Breast epithelium (tissue), 4 donors: ENCODE measurements at regions not wholly inside any gene's neighbourhood (a gene's known extent, or its start where the extent isn't known, plus 50 kb on each side); places are given as distances from the start of the nearest gene placed in this dataset.

Experiments
- DNase-seq, 2 donors: peaks; one replicate each; pipeline ENCODE4 v3.0.0-alpha.2; 2019; ENCODE audit warnings: low spot score in 2 of 2
- H3K27ac ChIP-seq, 2 donors: fragments of 200-600 bp; sonication (generic) in 1 of 2; one replicate each; pipeline ENCODE4 v1.5.1; 2016 to 2019; ENCODE audit warnings: mild to moderate bottlenecking in 1 of 2
- H3K27me3 ChIP-seq, 2 donors: fragments of 200-600 bp; sonication (generic) in 1 of 2; one replicate each; pipeline versions ENCODE4 v1.5.1 to v1.6.0; 2017 to 2019; ENCODE audit warnings: control low read depth in 1 of 2, mild to moderate bottlenecking in 1 of 2
- H3K36me3 ChIP-seq: fragments of 200-600 bp; one replicate; pipeline ENCODE4 v1.5.1; 2019
- H3K4me1 ChIP-seq, 2 donors: fragments of 200-600 bp; sonication (generic); one replicate each; pipeline ENCODE4 v1.5.1; 2016 to 2019; ENCODE audit warnings: control low read depth in 1 of 2
- H3K4me3 ChIP-seq, 3 donors: fragments of 200-600 bp; sonication (generic); 1 replicate in 2 of 3; 2 replicates in 1 of 3; pipeline ENCODE4 v1.5.1; 2016 to 2019; ENCODE audit warnings: mild to moderate bottlenecking in 3 of 3, moderate library complexity in 2 of 3
- H3K9me3 ChIP-seq, 2 donors: fragments of 200-600 bp; sonication (generic) in 1 of 2; one replicate each; pipeline ENCODE4 v1.5.1; 2016 to 2019; ENCODE audit warnings: control low read depth in 1 of 2
- POLR2A ChIP-seq: fragments of 450-650 bp; IDR thresholded peaks from one replicate; pipeline ENCODE4 v1.6.1; 2016; ENCODE audit warnings: antibody characterized with exemption, mild to moderate bottlenecking, moderate library complexity
- POLR2AphosphoS5 ChIP-seq, 3 donors: sonication (generic); formaldehyde crosslinking; IDR thresholded peaks; one replicate each; pipeline ENCODE4 v1.6.1; 2017; ENCODE audit warnings: antibody characterized with exemption in 3 of 3
- intact Hi-C: fragments of 100-400 bp; cut with DNase I; formaldehyde crosslinking; loops from one replicate; pipeline ENCODE4 v1.15.1; 2023; ENCODE audit warnings: low total_unique reads
- TF ChIP-seq, protein P1 (sequence below), 3 donors: fragments of 450-650 bp; IDR thresholded peaks; one replicate each; pipeline ENCODE4 v1.5.1; 2016 to 2017; ENCODE audit warnings: antibody characterized with exemption in 3 of 3, mild to moderate bottlenecking in 3 of 3, moderate library complexity in 3 of 3

DNA sequence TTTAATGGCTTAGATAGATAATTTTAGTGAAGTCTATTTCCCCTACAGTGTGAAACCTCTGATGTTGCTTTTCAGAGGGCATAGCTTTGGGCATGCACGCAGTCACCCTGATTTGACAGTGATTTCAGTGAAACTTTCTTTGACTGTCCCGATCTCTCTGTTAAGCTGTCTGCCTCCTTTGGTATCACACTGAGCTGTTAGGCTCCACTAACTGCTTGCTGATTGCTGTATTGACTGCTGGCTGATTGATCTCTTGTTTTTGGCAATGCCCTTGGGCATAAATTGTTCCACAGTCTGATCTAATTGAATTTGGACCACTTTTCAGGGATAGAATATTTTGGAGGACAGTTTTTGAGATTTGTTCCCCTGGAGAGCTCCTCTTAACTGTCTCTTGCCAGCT, 68.5 kb upstream of the CCDC54 start:
- no peak for TF ChIP-seq POLR2A
- TF ChIP-seq, protein P1, sequence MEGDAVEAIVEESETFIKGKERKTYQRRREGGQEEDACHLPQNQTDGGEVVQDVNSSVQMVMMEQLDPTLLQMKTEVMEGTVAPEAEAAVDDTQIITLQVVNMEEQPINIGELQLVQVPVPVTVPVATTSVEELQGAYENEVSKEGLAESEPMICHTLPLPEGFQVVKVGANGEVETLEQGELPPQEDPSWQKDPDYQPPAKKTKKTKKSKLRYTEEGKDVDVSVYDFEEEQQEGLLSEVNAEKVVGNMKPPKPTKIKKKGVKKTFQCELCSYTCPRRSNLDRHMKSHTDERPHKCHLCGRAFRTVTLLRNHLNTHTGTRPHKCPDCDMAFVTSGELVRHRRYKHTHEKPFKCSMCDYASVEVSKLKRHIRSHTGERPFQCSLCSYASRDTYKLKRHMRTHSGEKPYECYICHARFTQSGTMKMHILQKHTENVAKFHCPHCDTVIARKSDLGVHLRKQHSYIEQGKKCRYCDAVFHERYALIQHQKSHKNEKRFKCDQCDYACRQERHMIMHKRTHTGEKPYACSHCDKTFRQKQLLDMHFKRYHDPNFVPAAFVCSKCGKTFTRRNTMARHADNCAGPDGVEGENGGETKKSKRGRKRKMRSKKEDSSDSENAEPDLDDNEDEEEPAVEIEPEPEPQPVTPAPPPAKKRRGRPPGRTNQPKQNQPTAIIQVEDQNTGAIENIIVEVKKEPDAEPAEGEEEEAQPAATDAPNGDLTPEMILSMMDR (IDR thresholded peaks at IDR 0.05): no peak
- no peak for TF ChIP-seq POLR2AphosphoS5 (IDR thresholded peaks at IDR 0.05)
- H3K4me3 ChIP-seq: no peak overlapping the region
- H3K36me3 ChIP-seq: no peaks in the 10 kb centered on the region
- H3K9me3 ChIP-seq: no peaks in the 10 kb centered on the region
- intact Hi-C loops: no loop called here
- H3K4me1 ChIP-seq: no peaks in the 10 kb centered on the region
- H3K27me3 ChIP-seq: no peaks in the 10 kb centered on the region
- DNase-seq: no peak
- H3K27ac ChIP-seq: no peak overlapping the region

DNA sequence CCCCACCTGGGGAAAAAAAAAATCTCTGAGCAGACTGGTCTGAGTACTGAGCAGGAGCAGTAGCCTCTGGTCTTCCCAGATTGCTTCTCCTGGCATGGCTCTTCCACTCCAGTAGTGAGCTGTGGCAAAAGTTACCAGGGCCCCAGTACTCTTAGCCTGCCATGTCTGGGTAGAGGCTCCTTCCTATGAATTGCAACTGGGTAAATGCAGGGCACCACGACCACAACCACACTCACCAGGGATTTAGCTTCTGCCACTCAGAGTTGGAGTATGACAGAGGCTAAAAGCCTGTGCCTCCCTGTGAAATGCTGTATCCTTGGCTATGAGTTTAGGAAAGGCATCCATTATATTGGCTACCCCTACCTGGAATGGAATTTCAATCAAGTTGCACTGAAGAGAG, 67.9 kb upstream of the CCDC54 start:
- no peak for DNase-seq
- intact Hi-C loops: no loop called here
- no peaks in the 10 kb centered on the region for H3K9me3 ChIP-seq
- no peak overlapping the region for H3K27ac ChIP-seq
- no peaks in the 10 kb centered on the region for H3K4me1 ChIP-seq
- no peaks in the 10 kb centered on the region for H3K36me3 ChIP-seq
- no peak overlapping the region for H3K4me3 ChIP-seq
- TF ChIP-seq, protein P1 (IDR thresholded peaks at IDR 0.05): no peak
- TF ChIP-seq POLR2AphosphoS5 (IDR thresholded peaks at IDR 0.05): no peak
- no peaks in the 10 kb centered on the region for H3K27me3 ChIP-seq

DNA sequence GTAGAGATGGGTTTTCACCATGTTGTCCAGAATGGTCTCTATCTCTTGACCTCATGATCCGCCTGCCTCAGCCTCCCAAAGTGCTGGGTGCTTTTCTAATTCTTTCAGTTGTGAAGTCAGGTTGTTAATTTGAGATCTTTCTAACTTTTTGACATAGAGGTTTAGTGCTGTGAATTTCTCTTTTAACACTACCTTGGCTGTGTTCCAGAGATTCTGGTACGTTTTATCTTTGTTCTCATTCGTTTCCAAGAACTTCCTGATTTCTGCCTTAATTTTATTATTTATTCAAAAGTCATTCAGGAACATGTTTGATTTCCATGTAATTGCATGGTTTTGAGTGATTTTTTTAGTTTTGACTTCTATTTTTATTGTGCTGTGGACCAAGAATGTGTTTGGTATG, 63.5 kb upstream of the CCDC54 start:
- Histone ChIP-seq H3K27me3 (no peaks in the 10 kb centered on the region), H3K4me1 (no peaks in the 10 kb centered on the region), H3K27ac (no peak overlapping the region), H3K36me3 (no peaks in the 10 kb centered on the region), H3K4me3 (no peak overlapping the region), H3K9me3 (no peaks in the 10 kb centered on the region)
- intact Hi-C loops: no loop called here
- DNase-seq: no peak
- TF ChIP-seq POLR2AphosphoS5 (IDR thresholded peaks at IDR 0.05): no peak
- TF ChIP-seq, protein P1 (IDR thresholded peaks at IDR 0.05): no peak
- TF ChIP-seq POLR2A: no peak

DNA sequence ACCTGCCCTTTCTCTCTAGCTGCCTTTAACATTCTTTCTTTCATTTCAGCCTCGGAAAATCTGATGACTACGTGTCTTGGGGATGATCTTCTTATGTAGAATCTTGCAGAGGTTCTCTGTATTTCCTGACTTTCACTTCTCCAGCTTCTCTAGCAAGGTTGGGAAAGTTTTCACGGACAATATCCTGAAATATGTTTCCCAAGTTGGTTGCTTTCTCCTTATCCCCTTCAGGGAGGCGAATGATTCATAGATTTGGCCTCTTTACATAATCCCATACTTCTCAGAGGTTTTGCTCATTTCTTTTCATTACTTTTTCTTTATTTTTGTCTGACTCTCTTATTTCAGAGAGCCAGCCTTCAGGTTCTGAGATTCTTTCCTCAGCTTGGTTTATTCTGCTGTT, 62.1 kb upstream of the CCDC54 start:
- DNase-seq: no peak
- intact Hi-C loops: no loop called here
- Histone ChIP-seq H3K4me3 (no peak overlapping the region), H3K27me3 (no peaks in the 10 kb centered on the region), H3K36me3 (no peaks in the 10 kb centered on the region), H3K27ac (no peak overlapping the region), H3K9me3 (no peaks in the 10 kb centered on the region), H3K4me1 (no peaks in the 10 kb centered on the region)
- no peak for TF ChIP-seq POLR2AphosphoS5 (IDR thresholded peaks at IDR 0.05)
- TF ChIP-seq, protein P1 (IDR thresholded peaks at IDR 0.05): no peak
- TF ChIP-seq POLR2A: no peak

DNA sequence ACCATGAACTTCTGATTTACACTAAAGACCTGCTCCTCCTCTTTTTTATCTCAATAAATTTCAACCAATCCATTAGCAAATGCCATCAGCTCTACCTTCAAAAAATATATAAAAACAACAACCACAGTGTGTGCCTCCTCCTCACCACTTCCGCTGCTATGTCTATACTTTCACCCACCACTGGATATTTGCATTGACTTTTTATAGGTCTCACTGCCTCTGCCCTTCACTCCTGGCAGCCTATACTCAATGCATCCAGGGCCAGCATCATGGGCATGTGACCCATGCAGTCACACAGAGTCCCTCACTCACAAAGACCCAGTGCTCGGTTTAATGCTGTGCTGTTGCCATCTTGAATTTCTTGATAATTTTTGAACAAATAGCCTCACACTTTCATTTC, 53.5 kb upstream of the CCDC54 start:
- TF ChIP-seq, protein P1 (IDR thresholded peaks at IDR 0.05): no peak
- TF ChIP-seq POLR2AphosphoS5 (IDR thresholded peaks at IDR 0.05): no peak
- TF ChIP-seq POLR2A: no peak
- DNase-seq: no peak
- H3K4me3 ChIP-seq: no peak overlapping the region
- intact Hi-C loops: no loop called here
- no peaks in the 10 kb centered on the region for H3K4me1 ChIP-seq
- no peaks in the 10 kb centered on the region for H3K9me3 ChIP-seq
- no peak overlapping the region for H3K27ac ChIP-seq
- no peaks in the 10 kb centered on the region for H3K36me3 ChIP-seq
- no peaks in the 10 kb centered on the region for H3K27me3 ChIP-seq
